ENCODE measurements at regions not wholly inside any gene's neighbourhood (a gene's known extent, or its start where the extent isn't known, plus 50 kb on each side); places are given as distances from the start of the nearest gene placed in this dataset.

DNA sequence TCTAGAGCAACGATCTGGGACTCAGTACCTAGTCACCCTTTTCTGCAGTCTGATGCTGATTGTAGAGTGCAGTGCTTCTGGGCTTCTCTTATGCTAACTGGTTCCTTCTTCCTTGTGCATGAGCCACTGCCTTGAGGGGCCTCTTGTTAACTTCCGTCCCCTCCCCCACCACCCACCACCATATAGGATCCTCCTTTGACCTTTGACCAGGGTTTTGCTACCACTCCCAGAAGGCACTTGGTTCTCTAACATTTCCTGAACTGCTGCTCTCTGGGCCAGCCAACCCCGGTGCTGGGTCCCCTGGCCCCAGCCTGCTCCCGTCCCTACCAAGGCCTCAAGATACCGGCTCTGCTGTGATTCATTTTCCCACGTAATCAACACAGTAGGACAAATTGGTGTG is 104.6 kb upstream of the KLF3 start:
- Histone ChIP-seq H2AFZ (ENCODE audit: low read depth, low read length, poor library complexity, severe bottlenecking) (no peak overlapping the region), H3K4me1 (ENCODE audit: control insufficient read depth in 1 of 2, insufficient read depth in 2 of 2, low read length in 2 of 2) (no peaks in the 10 kb centered on the region), H3K9me3 (ENCODE audit: control insufficient read depth in 1 of 2, insufficient read depth in 1 of 2, low read depth in 1 of 2, low read length in 2 of 2) (no peaks in the 10 kb centered on the region), H3K4me2 (ENCODE audit: low read length) (no peak overlapping the region), H3K36me3 (ENCODE audit: control insufficient read depth in 1 of 2, insufficient read depth in 2 of 2, low read length in 2 of 2) (no peaks in the 10 kb centered on the region), H3K9ac (ENCODE audit: low read length) (no peak overlapping the region), H4K20me1 (ENCODE audit: insufficient read depth) (no peaks in the 10 kb centered on the region), H3K27ac (ENCODE audit: low read depth, low read length) (no peak overlapping the region), H3K9me2 (ENCODE audit: insufficient read depth) (no peaks in the 10 kb centered on the region), H3K4me3 (replicated peaks in 1 of 2; ENCODE audit: low read depth in 1 of 2, low read length in 2 of 2) (no peak overlapping the region), H3K27me3 (ENCODE audit: insufficient read depth, low read length) (no peaks in the 10 kb centered on the region), H3K79me2 (ENCODE audit: insufficient read depth, low read length) (no peaks in the 10 kb centered on the region)
- ChIA-PET CTCF (no interaction called here), POLR2A (no interaction called here), RAD21 (ENCODE audit: low non-redundant PET in 1 of 2, low total read pairs in 2 of 2, uncharacterized antibody in 2 of 2, unreplicated experiment in 2 of 2) (no interaction called here)
- DNase-seq (ENCODE audit: low read depth, low spot score) (no peak), ATAC-seq (no peak)
- intact Hi-C loops (cut with micrococcal nuclease) = no loop called here
- BruUV-seq (replicated peaks) = no TSS peak
- TF ChIP-seq, protein P1, sequence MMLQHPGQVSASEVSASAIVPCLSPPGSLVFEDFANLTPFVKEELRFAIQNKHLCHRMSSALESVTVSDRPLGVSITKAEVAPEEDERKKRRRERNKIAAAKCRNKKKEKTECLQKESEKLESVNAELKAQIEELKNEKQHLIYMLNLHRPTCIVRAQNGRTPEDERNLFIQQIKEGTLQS (IDR thresholded peaks at IDR 0.05) = no peak
- TF ChIP-seq CEBPB (IDR thresholded peaks at IDR 0.05; ENCODE audit: low read depth) (no peak), TCF7L2 (IDR thresholded peaks at IDR 0.05; ENCODE audit: borderline replicate concordance, extremely low read depth, insufficient read depth, insufficient read length) (no peak), EGR1 (IDR thresholded peaks at IDR 0.05; ENCODE audit: low read depth) (no peak)

DNA sequence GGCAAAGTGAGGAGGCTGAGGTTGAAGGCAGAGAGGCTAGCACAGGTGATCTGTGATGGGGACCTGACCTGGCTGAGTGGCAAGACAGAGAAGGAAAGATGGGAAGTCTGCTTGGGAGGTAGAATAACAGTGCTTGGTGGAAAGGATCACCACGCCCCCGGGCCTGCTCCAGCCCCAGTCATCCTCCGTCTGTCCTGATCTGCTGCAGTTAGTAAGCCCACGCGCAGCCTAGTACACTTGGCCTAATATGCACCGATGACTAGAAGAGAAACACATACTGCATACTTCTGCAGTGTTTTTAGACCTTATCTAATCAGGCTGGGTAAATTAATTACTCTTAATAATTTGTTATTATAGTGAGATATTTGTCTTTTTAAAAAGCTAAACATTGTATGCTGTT is 103.7 kb upstream of the KLF3 start:
- no peak overlapping the region for H3K4me2 ChIP-seq (ENCODE audit: low read length)
- ChIA-PET CTCF (no interaction called here), POLR2A (no interaction called here), RAD21 (ENCODE audit: low non-redundant PET in 1 of 2, low total read pairs in 2 of 2, uncharacterized antibody in 2 of 2, unreplicated experiment in 2 of 2) (no interaction called here)
- H3K27ac ChIP-seq (ENCODE audit: low read depth, low read length) = no peak overlapping the region
- H3K9me3 ChIP-seq (ENCODE audit: control insufficient read depth in 1 of 2, insufficient read depth in 1 of 2, low read depth in 1 of 2, low read length in 2 of 2) = no peaks in the 10 kb centered on the region
- BruUV-seq (replicated peaks) = no TSS peak
- no peak overlapping the region for H3K9ac ChIP-seq (ENCODE audit: low read length)
- H3K79me2 ChIP-seq (ENCODE audit: insufficient read depth, low read length) = no peaks in the 10 kb centered on the region
- intact Hi-C loops (cut with micrococcal nuclease) = no loop called here
- H4K20me1 ChIP-seq (ENCODE audit: insufficient read depth) = no peaks in the 10 kb centered on the region
- H3K9me2 ChIP-seq (ENCODE audit: insufficient read depth) = no peaks in the 10 kb centered on the region
- ATAC-seq (no peak), DNase-seq (ENCODE audit: low read depth, low spot score) (no peak)
- no peak overlapping the region for H2AFZ ChIP-seq (ENCODE audit: low read depth, low read length, poor library complexity, severe bottlenecking)
- no peak overlapping the region for H3K4me3 ChIP-seq (replicated peaks in 1 of 2; ENCODE audit: low read depth in 1 of 2, low read length in 2 of 2)
- H3K36me3 ChIP-seq (ENCODE audit: control insufficient read depth in 1 of 2, insufficient read depth in 2 of 2, low read length in 2 of 2) = no peaks in the 10 kb centered on the region
- no peaks in the 10 kb centered on the region for H3K4me1 ChIP-seq (ENCODE audit: control insufficient read depth in 1 of 2, insufficient read depth in 2 of 2, low read length in 2 of 2)
- TF ChIP-seq EZH2 (IDR thresholded peaks at IDR 0.05) (no peak), SP1 (IDR thresholded peaks at IDR 0.05; ENCODE audit: low read depth) (no peak), SRF (IDR thresholded peaks at IDR 0.05; ENCODE audit: low read depth) (no peak), CBX3 (IDR thresholded peaks at IDR 0.05; ENCODE audit: low read depth) (no peak), EGR1 (IDR thresholded peaks at IDR 0.05; ENCODE audit: low read depth) (no peak)
- TF ChIP-seq, protein P2, sequence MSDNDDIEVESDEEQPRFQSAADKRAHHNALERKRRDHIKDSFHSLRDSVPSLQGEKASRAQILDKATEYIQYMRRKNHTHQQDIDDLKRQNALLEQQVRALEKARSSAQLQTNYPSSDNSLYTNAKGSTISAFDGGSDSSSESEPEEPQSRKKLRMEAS (IDR thresholded peaks at IDR 0.05) = no peak
- TF ChIP-seq, protein P3, sequence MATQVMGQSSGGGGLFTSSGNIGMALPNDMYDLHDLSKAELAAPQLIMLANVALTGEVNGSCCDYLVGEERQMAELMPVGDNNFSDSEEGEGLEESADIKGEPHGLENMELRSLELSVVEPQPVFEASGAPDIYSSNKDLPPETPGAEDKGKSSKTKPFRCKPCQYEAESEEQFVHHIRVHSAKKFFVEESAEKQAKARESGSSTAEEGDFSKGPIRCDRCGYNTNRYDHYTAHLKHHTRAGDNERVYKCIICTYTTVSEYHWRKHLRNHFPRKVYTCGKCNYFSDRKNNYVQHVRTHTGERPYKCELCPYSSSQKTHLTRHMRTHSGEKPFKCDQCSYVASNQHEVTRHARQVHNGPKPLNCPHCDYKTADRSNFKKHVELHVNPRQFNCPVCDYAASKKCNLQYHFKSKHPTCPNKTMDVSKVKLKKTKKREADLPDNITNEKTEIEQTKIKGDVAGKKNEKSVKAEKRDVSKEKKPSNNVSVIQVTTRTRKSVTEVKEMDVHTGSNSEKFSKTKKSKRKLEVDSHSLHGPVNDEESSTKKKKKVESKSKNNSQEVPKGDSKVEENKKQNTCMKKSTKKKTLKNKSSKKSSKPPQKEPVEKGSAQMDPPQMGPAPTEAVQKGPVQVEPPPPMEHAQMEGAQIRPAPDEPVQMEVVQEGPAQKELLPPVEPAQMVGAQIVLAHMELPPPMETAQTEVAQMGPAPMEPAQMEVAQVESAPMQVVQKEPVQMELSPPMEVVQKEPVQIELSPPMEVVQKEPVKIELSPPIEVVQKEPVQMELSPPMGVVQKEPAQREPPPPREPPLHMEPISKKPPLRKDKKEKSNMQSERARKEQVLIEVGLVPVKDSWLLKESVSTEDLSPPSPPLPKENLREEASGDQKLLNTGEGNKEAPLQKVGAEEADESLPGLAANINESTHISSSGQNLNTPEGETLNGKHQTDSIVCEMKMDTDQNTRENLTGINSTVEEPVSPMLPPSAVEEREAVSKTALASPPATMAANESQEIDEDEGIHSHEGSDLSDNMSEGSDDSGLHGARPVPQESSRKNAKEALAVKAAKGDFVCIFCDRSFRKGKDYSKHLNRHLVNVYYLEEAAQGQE (IDR thresholded peaks at IDR 0.05; ENCODE audit: low read depth) = no peak
- H3K27me3 ChIP-seq (ENCODE audit: insufficient read depth, low read length) = no peaks in the 10 kb centered on the region
